ENCODE measurements at regions not wholly inside any gene's neighbourhood (a gene's known extent, or its start where the extent isn't known, plus 50 kb on each side); places are given as distances from the start of the nearest gene placed in this dataset.

- Mint-ChIP-seq H3K4me1 (ENCODE audit: low read depth in 2 of 2) (no peaks in the 10 kb centered on the region), H3K9me3 (peaks cover 0 to 2% of the 10 kb centered on the region in 2 donors), H3K27me3 (peaks cover 54 to 90% of the 10 kb centered on the region in 2 donors), H3K36me3 (ENCODE audit: insufficient read depth) (peaks cover 3% of the 10 kb centered on the region), H3K27ac (no peak overlapping the region), H3K4me3 (no peak overlapping the region)
- DNase-seq (no peak), ATAC-seq (replicated peaks) (no peak)
Measured at GRCh38 chr1:3954170-3955169, 54.4 kb upstream of the C1orf174 start.

DNA sequence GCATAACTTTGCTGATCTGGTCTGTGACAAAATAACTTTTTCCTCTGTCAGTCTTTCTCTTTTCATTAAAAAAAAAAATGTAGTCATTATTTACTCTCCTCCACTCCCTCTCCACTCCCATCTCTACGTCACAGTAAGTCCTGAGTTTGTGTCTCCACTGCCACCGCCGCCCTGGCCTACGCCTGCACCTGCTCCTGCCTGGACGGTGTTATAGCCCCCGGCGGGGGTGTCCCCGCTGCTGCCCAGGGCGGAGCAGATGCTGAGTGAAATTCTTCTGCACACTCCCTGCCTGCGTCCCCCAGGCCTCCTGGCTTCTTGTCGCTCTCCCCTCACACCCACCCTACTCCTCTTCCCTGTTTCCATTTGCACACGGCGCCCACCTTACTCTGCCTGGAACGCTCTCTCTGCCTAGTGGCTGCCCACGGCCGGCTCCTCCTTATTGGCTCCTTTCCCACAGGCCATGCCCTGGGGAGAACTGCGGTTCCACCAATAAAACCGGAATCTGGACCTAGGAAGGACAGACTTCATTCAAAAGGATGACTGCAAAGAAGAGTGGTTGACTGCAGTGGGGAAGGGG is 55.2 kb upstream of the C1orf174 start:
- no peaks in the 10 kb centered on the region for H3K9me3 Mint-ChIP-seq
- peaks cover 50 to 90% of the 10 kb centered on the region in 2 donors for H3K27me3 Mint-ChIP-seq
- no peaks in the 10 kb centered on the region for H3K4me1 Mint-ChIP-seq (ENCODE audit: low read depth in 2 of 2)
- H3K4me3 Mint-ChIP-seq = no peak overlapping the region
- peaks cover 3% of the 10 kb centered on the region for H3K36me3 Mint-ChIP-seq (ENCODE audit: insufficient read depth)
- no peak for DNase-seq
- no peak overlapping the region for H3K27ac Mint-ChIP-seq
- no peak for ATAC-seq (replicated peaks)

DNA sequence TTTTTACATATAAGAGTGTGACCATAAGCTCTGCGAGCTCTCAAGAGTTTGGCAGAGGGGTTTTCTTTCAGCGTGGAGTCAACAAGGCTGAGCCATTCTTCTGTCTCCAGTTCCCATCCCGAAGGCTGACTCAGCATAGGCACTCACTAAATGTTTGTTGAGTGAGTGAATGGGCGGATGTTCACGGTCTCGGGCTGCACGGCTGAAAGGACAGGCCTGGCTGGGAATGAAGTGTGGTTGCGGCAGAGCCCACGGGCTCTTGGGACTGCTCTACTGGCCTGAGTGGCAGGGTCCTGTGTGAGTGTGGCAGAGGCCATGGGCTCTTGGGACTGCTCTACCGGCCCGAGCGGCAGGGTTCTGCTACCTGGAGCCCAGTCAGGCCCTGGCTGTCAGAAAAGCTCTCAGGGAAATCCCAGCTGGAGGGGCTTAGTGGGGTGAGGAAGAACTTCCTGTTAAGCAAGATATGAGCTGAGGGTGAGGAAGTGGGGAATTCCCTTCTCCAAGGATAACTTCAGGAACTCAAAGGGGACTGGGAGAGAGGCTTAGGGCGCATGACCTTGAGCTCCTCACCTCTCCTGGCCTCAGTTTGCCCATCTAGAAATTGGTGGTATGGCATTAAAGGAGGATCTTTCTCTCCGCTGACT is 56.6 kb upstream of the C1orf174 start:
- no peak overlapping the region for H3K4me3 Mint-ChIP-seq
- ATAC-seq (replicated peaks) = no peak
- H3K27ac Mint-ChIP-seq = no peak overlapping the region

GRCh38 chr1:3959361-3959760 is 59.3 kb upstream of the C1orf174 start:
- Mint-ChIP-seq H3K4me1 (ENCODE audit: low read depth in 2 of 2) (no peaks in the 10 kb centered on the region), H3K36me3 (ENCODE audit: insufficient read depth) (peaks cover 3% of the 10 kb centered on the region), H3K4me3 (no peak overlapping the region), H3K27me3 (peaks cover 23 to 57% of the 10 kb centered on the region in 2 donors), H3K9me3 (no peaks in the 10 kb centered on the region), H3K27ac (no peak overlapping the region)
- DNase-seq = no peak
- ATAC-seq (replicated peaks) = no peak

More for the DNA sequence above, 56.6 kb upstream of the C1orf174 start:
- H3K36me3 Mint-ChIP-seq (ENCODE audit: insufficient read depth) = peaks cover 3% of the 10 kb centered on the region
- no peaks in the 10 kb centered on the region for H3K9me3 Mint-ChIP-seq
- H3K27me3 Mint-ChIP-seq = peaks cover 45 to 84% of the 10 kb centered on the region in 2 donors
- no peak for DNase-seq
- H3K4me1 Mint-ChIP-seq (ENCODE audit: low read depth in 2 of 2) = no peaks in the 10 kb centered on the region

GRCh38 chr1:3963554-3963953 is 63.5 kb upstream of the C1orf174 start:
- Mint-ChIP-seq H3K36me3 (ENCODE audit: insufficient read depth) (no peaks in the 10 kb centered on the region), H3K27ac (no peak overlapping the region), H3K4me3 (no peak overlapping the region), H3K9me3 (peaks cover 0 to 8% of the 10 kb centered on the region in 2 donors), H3K4me1 (ENCODE audit: low read depth in 2 of 2) (no peaks in the 10 kb centered on the region), H3K27me3 (peaks cover 14 to 50% of the 10 kb centered on the region in 2 donors)
- DNase-seq (no peak), ATAC-seq (replicated peaks) (no peak)

- DNase-seq (no peak), ATAC-seq (replicated peaks) (no peak)
- Mint-ChIP-seq H3K4me1 (ENCODE audit: low read depth in 2 of 2) (no peaks in the 10 kb centered on the region), H3K4me3 (no peak overlapping the region), H3K36me3 (ENCODE audit: insufficient read depth) (no peaks in the 10 kb centered on the region), H3K27me3 (peaks cover 27 to 43% of the 10 kb centered on the region in 2 donors), H3K27ac (no peak overlapping the region), H3K9me3 (peaks cover 0 to 8% of the 10 kb centered on the region in 2 donors)
Measured at GRCh38 chr1:3965693-3966092, 65.6 kb upstream of the C1orf174 start.

- H3K36me3 Mint-ChIP-seq (ENCODE audit: insufficient read depth) = no peaks in the 10 kb centered on the region
- H3K9me3 Mint-ChIP-seq = peaks cover 1 to 8% of the 10 kb centered on the region in 2 donors
- H3K27ac Mint-ChIP-seq = no peak overlapping the region
- H3K4me1 Mint-ChIP-seq (ENCODE audit: low read depth in 2 of 2) = no peaks in the 10 kb centered on the region
- peaks cover 50 to 75% of the 10 kb centered on the region in 2 donors for H3K27me3 Mint-ChIP-seq
- no peak overlapping the region for H3K4me3 Mint-ChIP-seq
- ATAC-seq (replicated peaks) = no peak
- no peak for DNase-seq
Measured at GRCh38 chr1:3968851-3969250, 68.8 kb upstream of the C1orf174 start.

DNA sequence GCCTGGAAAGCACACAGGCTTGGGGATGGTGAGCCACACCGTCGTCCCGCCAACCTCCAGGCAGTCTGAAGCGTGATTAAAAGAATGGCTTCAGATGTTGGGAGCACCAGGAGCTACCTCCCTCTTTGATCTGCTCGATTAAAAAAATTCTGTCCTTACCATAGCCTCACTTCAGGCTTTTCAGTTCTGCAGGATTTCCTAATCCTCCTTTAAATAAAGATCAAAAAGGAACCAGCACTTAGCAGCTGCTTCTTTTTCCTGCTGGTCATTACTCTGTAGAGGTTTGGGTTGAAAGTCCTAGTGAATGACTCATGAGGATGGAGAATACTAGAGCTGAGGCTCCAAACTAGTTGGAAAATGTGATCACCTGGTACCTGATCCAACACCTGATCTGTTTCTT is 71.9 kb upstream of the C1orf174 start:
- H3K4me3 Mint-ChIP-seq = no peak overlapping the region
- H3K9me3 Mint-ChIP-seq = peaks cover 1 to 8% of the 10 kb centered on the region in 2 donors
- peaks cover 58 to 78% of the 10 kb centered on the region in 2 donors for H3K27me3 Mint-ChIP-seq
- peaks cover 3% of the 10 kb centered on the region for H3K36me3 Mint-ChIP-seq (ENCODE audit: insufficient read depth)
- H3K27ac Mint-ChIP-seq = no peak overlapping the region
- no peaks in the 10 kb centered on the region for H3K4me1 Mint-ChIP-seq (ENCODE audit: low read depth in 2 of 2)
- DNase-seq (no peak), ATAC-seq (replicated peaks) (no peak)

DNA sequence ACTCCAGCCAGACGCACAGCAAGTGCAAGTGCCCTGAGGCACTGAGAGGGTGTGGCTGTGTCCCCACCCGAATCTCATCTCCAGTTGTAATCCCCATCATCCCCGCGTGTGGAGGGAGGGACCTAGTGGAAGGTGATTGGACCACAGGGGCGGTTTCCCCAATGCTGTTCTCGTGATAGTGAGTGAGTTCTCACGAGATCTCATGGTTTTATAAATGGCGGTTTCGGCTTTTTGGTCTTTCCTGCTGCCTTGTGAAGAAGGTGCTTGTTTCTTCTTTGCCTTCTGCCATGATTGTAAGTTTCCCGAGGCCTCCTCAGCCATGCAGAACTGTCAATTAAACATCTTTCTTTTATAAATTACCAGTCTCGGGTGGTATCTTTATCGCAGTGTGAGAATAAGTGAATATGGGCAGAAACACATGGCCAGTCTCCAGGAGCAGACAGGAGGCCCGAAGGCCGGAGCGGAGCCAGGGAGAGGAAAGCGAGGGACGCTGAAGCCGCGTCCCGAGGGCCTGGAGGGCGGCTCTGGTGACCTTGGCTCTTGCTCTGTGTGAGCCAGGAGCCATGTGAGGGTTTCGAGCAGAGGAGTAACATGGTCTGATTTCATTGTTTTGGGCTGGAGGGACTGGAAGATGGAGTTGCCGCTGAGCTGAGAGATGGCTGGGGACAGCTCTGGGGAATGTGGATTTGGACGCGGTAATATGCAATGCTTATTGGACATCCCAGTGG is 76.0 kb upstream of the C1orf174 start:
- no peak for ATAC-seq (replicated peaks)
- H3K36me3 Mint-ChIP-seq (ENCODE audit: insufficient read depth) = peaks cover 6% of the 10 kb centered on the region
- H3K27ac Mint-ChIP-seq = no peak overlapping the region
- no peaks in the 10 kb centered on the region for H3K4me1 Mint-ChIP-seq (ENCODE audit: low read depth in 2 of 2)
- no peak for DNase-seq
- peaks cover 0 to 1% of the 10 kb centered on the region in 2 donors for H3K9me3 Mint-ChIP-seq
- peaks cover 46 to 72% of the 10 kb centered on the region in 2 donors for H3K27me3 Mint-ChIP-seq
- no peak overlapping the region for H3K4me3 Mint-ChIP-seq

- Mint-ChIP-seq H3K4me3 (no peak overlapping the region), H3K36me3 (ENCODE audit: insufficient read depth) (peaks cover 6% of the 10 kb centered on the region), H3K4me1 (ENCODE audit: low read depth in 2 of 2) (no peaks in the 10 kb centered on the region), H3K9me3 (peaks cover 0 to 1% of the 10 kb centered on the region in 2 donors), H3K27me3 (peaks cover 42 to 72% of the 10 kb centered on the region in 2 donors), H3K27ac (no peak overlapping the region)
- ATAC-seq (replicated peaks) (no peak), DNase-seq (no peak)
Measured at GRCh38 chr1:3976821-3977220, 76.7 kb upstream of the C1orf174 start.

GRCh38 chr1:3978196-3978989 is 78.3 kb upstream of the C1orf174 start:
- H3K4me3 Mint-ChIP-seq = no peak overlapping the region
- no peaks in the 10 kb centered on the region for H3K9me3 Mint-ChIP-seq
- no peak overlapping the region for H3K27ac Mint-ChIP-seq
- no peak for ATAC-seq (replicated peaks)
- peaks cover 6% of the 10 kb centered on the region for H3K36me3 Mint-ChIP-seq (ENCODE audit: insufficient read depth)
- peaks cover 41 to 72% of the 10 kb centered on the region in 2 donors for H3K27me3 Mint-ChIP-seq
- DNase-seq = no peak
- H3K4me1 Mint-ChIP-seq (ENCODE audit: low read depth in 2 of 2) = no peaks in the 10 kb centered on the region

DNA sequence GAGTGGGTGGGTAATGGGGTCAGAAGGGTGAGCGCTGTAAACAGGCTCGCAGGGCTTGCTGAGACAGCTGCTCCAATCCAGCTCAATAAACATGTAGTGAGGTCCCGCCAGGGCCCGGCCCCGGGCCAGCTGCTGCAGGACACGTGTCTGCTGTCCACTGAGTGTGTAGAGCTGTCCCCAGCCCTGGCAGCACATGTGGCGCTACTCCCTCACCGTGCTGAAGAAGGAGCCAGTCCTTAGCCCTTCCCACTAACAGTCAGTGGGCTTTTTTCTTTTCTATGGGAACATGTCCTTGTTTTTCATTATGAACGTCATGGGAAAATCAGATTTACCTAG is 78.9 kb upstream of the C1orf174 start:
- DNase-seq (no peak), ATAC-seq (replicated peaks) (no peak)
- no peaks in the 10 kb centered on the region for H3K9me3 Mint-ChIP-seq
- H3K4me1 Mint-ChIP-seq (ENCODE audit: low read depth in 2 of 2) = no peaks in the 10 kb centered on the region
- H3K4me3 Mint-ChIP-seq = no peak overlapping the region
- no peak overlapping the region for H3K27ac Mint-ChIP-seq
- peaks cover 38 to 67% of the 10 kb centered on the region in 2 donors for H3K27me3 Mint-ChIP-seq
- H3K36me3 Mint-ChIP-seq (ENCODE audit: insufficient read depth) = peaks cover 6% of the 10 kb centered on the region

All from effector memory CD8-positive, alpha-beta T cell (primary cell).